T47D (cell line): ENCODE measurements at regions not wholly inside any gene's neighbourhood (a gene's known extent, or its start where the extent isn't known, plus 50 kb on each side); places are given as distances from the start of the nearest gene placed in this dataset.

ENCODE experiments used
- DNase-seq, 2 experiments: peaks; one replicate each; pipeline versions ENCODE4 v3.0.0 to v3.0.0-alpha.2; 2011 to 2012; ENCODE audit warnings: low read depth in 1 of 2, low spot score in 1 of 2
- JUND ChIP-seq: IDR thresholded peaks from 2 replicates; pipeline ENCODE4 v1.6.1; 2012; ENCODE audit warnings: low read depth
- in situ Hi-C: cut with HindIII; loops from 2 replicates; pipeline ENCODE4 v1.10.0; 2016; ENCODE audit warnings: low sequenced_read_pairs, low pct_unique_long_range_greater_than_20kb

- no peak for DNase-seq
- in situ Hi-C loops: no loop called here
- TF ChIP-seq JUND: no peak
Observed at GRCh38 chr16:79871906-79872305, 271.4 kb upstream of the MAF start.

- TF ChIP-seq JUND: no peak
- no peak for DNase-seq
- in situ Hi-C loops: no loop called here
Observed at GRCh38 chr16:79870016-79870886, 269.7 kb upstream of the MAF start.

- DNase-seq: no peak
- no peak for TF ChIP-seq JUND
- in situ Hi-C loops: no loop called here
Observed at GRCh38 chr16:79869304-79870015, 268.9 kb upstream of the MAF start.

- in situ Hi-C loops: no loop called here
- no peak for DNase-seq
- no peak for TF ChIP-seq JUND
Observed at GRCh38 chr16:79868841-79869240, 268.3 kb upstream of the MAF start.

- no peak for TF ChIP-seq JUND
- in situ Hi-C loops: no loop called here
- no peak for DNase-seq
Observed at GRCh38 chr16:79867425-79867997, 267.0 kb upstream of the MAF start.

- in situ Hi-C loops: no loop called here
- TF ChIP-seq JUND: no peak
- no peak for DNase-seq
Observed at GRCh38 chr16:79865918-79866317, 265.4 kb upstream of the MAF start.

GRCh38 chr16:79864781-79865391 is 264.3 kb upstream of the MAF start:
- DNase-seq: no peak
- in situ Hi-C loops: no loop called here
- no peak for TF ChIP-seq JUND

GRCh38 chr16:79864032-79864780 is 263.7 kb upstream of the MAF start:
- in situ Hi-C loops: no loop called here
- TF ChIP-seq JUND: no peak
- no peak for DNase-seq

GRCh38 chr16:79863128-79864031 is 262.8 kb upstream of the MAF start:
- in situ Hi-C loops: no loop called here
- no peak for TF ChIP-seq JUND
- DNase-seq: no peak

GRCh38 chr16:79862601-79863000 is 262.1 kb upstream of the MAF start:
- no peak for DNase-seq
- in situ Hi-C loops: no loop called here
- TF ChIP-seq JUND: no peak

- no peak for TF ChIP-seq JUND
Observed at GRCh38 chr16:79856581-79856980, 256.0 kb upstream of the MAF start.

More at GRCh38 chr16:79856581-79856980, 256.0 kb upstream of the MAF start:
- in situ Hi-C loops: no loop called here
- DNase-seq: no peak
